Keratinocyte (primary cell): ENCODE measurements at regions not wholly inside any gene's neighbourhood (a gene's known extent, or its start where the extent isn't known, plus 50 kb on each side); places are given as distances from the start of the nearest gene placed in this dataset.

ENCODE experiments used
- DNase-seq: peaks from one replicate; pipeline ENCODE4 v3.0.0-alpha.2; 2011; ENCODE audit warnings: low read depth, missing footprints, low spot score
- FAIRE-seq: peaks from 2 replicates; lab custom pipeline; 2011; peaks lifted over from hg19 to GRCh38; lab: Jason Lieb, UNC
- H2AFZ ChIP-seq: 2 replicates; pipeline ENCODE4 v1.6.0; 2012; ENCODE audit warnings: low read length, control low read depth, inconsistent platforms; ENCODE audit not compliant: control insufficient read depth
- H3K27ac ChIP-seq: 2 replicates; pipeline ENCODE4 v1.5.1; 2011; ENCODE audit warnings: low read length; ENCODE audit not compliant: control insufficient read depth, insufficient read depth
- H3K27me3 ChIP-seq: 3 replicates; pipeline ENCODE4 v1.6.0; 2011; ENCODE audit warnings: low read length; ENCODE audit not compliant: control insufficient read depth, insufficient read depth; ENCODE audit errors: extremely low read depth
- H3K36me3 ChIP-seq, 2 experiments: 2 replicates in 1 of 2; 3 replicates in 1 of 2; pipeline ENCODE4 v1.5.1; 2011; ENCODE audit warnings: low read length in 2 of 2, mild to moderate bottlenecking in 1 of 2; ENCODE audit not compliant: control insufficient read depth in 2 of 2, insufficient read depth in 2 of 2; ENCODE audit errors: extremely low read depth in 1 of 2
- H3K4me1 ChIP-seq: 3 replicates; pipeline ENCODE4 v1.5.1; 2011; ENCODE audit warnings: low read length; ENCODE audit not compliant: control insufficient read depth, insufficient read depth; ENCODE audit errors: extremely low read depth
- H3K4me2 ChIP-seq: 3 replicates; pipeline ENCODE4 v1.6.0; 2011; ENCODE audit warnings: low read depth, low read length; ENCODE audit not compliant: control insufficient read depth, insufficient read depth; ENCODE audit errors: extremely low read depth
- H3K4me3 ChIP-seq, 3 experiments: fragments of 200-600 bp in 1 of 3; sonication (generic) in 1 of 3; 2 replicates in 2 of 3; 3 replicates in 1 of 3; pipeline ENCODE4 v1.5.1; 2011 to 2016; ENCODE audit warnings: low read length in 3 of 3, mild to moderate bottlenecking in 3 of 3, control low read depth in 2 of 3, inconsistent platforms in 1 of 3, low read depth in 1 of 3, mixed read lengths in 1 of 3, mixed run types in 1 of 3, moderate library complexity in 1 of 3; ENCODE audit not compliant: control insufficient read depth in 2 of 3, insufficient read depth in 2 of 3; ENCODE audit errors: extremely low read depth in 1 of 3
- H3K79me2 ChIP-seq: 2 replicates; pipeline ENCODE4 v1.6.0; 2012; ENCODE audit warnings: low read length; ENCODE audit not compliant: control insufficient read depth, insufficient read depth
- H3K9ac ChIP-seq: 3 replicates; pipeline ENCODE4 v1.6.0; 2011; ENCODE audit warnings: low read length; ENCODE audit not compliant: control insufficient read depth, insufficient read depth; ENCODE audit errors: extremely low read depth
- H3K9me1 ChIP-seq: 3 replicates; pipeline ENCODE4 v1.6.0; 2011; ENCODE audit warnings: low read length; ENCODE audit not compliant: control insufficient read depth, insufficient read depth; ENCODE audit errors: extremely low read depth
- H3K9me3 ChIP-seq: 2 replicates; pipeline ENCODE4 v1.5.1; 2012; ENCODE audit warnings: low read depth, low read length; ENCODE audit not compliant: control insufficient read depth
- H4K20me1 ChIP-seq: 3 replicates; pipeline ENCODE4 v1.6.0; 2011; ENCODE audit warnings: low read length; ENCODE audit not compliant: control insufficient read depth, insufficient read depth; ENCODE audit errors: extremely low read depth
- EZH2 ChIP-seq: IDR thresholded peaks from one replicate; pipeline ENCODE4 v1.6.1; 2012; ENCODE audit warnings: inconsistent platforms, mild to moderate bottlenecking, low read length, moderate library complexity
- dilution Hi-C: fragments of 300-500 bp; cut with MboI; formaldehyde crosslinking; loops from one replicate; pipeline ENCODE4 v1.7.0; 2020; ENCODE audit warnings: low sequenced_read_pairs; ENCODE audit not compliant: extremely low pct_ligation_motif_present
- TF ChIP-seq, protein P1 (sequence below), 3 experiments: IDR thresholded peaks in 1 of 3; conservative IDR thresholded peaks in 1 of 3; optimal IDR thresholded peaks in 1 of 3; 2 replicates in 2 of 3; 3 replicates in 1 of 3; pipeline versions ENCODE3 to v1.5.1; 2011; ENCODE audit warnings: low read length in 3 of 3, mild to moderate bottlenecking in 3 of 3, moderate library complexity in 2 of 3, control low read depth in 1 of 3, inconsistent platforms in 1 of 3; ENCODE audit not compliant: insufficient read depth in 2 of 3; ENCODE audit errors: extremely low read depth in 1 of 3

GRCh38 chr5:154690488-154690887, 64.7 kb upstream of the LARP1 start:
- Histone ChIP-seq H4K20me1 (no peaks in the 10 kb centered on the region), H3K9me1 (no peaks in the 10 kb centered on the region), H3K36me3 (no peaks in the 10 kb centered on the region), H3K9me3 (no peaks in the 10 kb centered on the region), H3K27me3 (no peaks in the 10 kb centered on the region), H3K9ac (no peak overlapping the region), H2AFZ (no peak overlapping the region), H3K27ac (no peak overlapping the region), H3K79me2 (no peaks in the 10 kb centered on the region), H3K4me1 (peaks cover 15% of the 10 kb centered on the region), H3K4me3 (no peak overlapping the region), H3K4me2 (no peak overlapping the region)
- TF ChIP-seq, protein P1, sequence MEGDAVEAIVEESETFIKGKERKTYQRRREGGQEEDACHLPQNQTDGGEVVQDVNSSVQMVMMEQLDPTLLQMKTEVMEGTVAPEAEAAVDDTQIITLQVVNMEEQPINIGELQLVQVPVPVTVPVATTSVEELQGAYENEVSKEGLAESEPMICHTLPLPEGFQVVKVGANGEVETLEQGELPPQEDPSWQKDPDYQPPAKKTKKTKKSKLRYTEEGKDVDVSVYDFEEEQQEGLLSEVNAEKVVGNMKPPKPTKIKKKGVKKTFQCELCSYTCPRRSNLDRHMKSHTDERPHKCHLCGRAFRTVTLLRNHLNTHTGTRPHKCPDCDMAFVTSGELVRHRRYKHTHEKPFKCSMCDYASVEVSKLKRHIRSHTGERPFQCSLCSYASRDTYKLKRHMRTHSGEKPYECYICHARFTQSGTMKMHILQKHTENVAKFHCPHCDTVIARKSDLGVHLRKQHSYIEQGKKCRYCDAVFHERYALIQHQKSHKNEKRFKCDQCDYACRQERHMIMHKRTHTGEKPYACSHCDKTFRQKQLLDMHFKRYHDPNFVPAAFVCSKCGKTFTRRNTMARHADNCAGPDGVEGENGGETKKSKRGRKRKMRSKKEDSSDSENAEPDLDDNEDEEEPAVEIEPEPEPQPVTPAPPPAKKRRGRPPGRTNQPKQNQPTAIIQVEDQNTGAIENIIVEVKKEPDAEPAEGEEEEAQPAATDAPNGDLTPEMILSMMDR (optimal IDR thresholded peaks at IDR 0.05 in 1 of 3, IDR thresholded peaks at IDR 0.05 in 1 of 3, conservative IDR thresholded peaks at IDR 0.05 in 1 of 3; ENCODE audit: extremely low read depth in 1 of 3, insufficient read depth in 2 of 3, low read length in 3 of 3) = no peak
- no peak for TF ChIP-seq EZH2
- dilution Hi-C loops = no loop called here
- no peak for FAIRE-seq
- no peak for DNase-seq

DNA sequence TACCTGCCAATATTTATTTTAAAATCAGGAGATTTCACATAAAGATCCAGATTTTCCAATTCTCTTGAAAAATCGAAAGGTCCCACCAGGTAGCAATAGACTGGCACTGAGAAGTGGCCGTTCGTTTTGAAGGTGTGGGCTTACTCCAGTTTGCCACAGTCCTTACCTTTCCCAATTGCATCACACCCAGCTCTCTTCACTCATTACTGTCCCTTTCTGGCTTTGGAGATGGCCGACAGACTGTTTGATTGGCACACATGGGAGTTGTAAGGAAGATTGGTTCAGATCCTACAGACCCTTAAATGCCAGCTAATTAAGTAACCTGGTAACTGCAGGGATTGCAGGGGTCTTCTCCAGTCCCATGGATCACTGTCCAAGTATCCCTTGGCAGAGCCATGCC, 68.7 kb upstream of the LARP1 start:
- DNase-seq (no peak), FAIRE-seq (no peak)
- dilution Hi-C loops = no loop called here
- no peak overlapping the region for H2AFZ ChIP-seq
- H3K9ac ChIP-seq = no peak overlapping the region
- no peak overlapping the region for H3K27ac ChIP-seq
- no peaks in the 10 kb centered on the region for H3K79me2 ChIP-seq
- TF ChIP-seq EZH2 = no peak
- TF ChIP-seq, protein P1 (optimal IDR thresholded peaks at IDR 0.05 in 1 of 3, IDR thresholded peaks at IDR 0.05 in 1 of 3, conservative IDR thresholded peaks at IDR 0.05 in 1 of 3; ENCODE audit: extremely low read depth in 1 of 3, insufficient read depth in 2 of 3, low read length in 3 of 3) = no peak
- H3K9me3 ChIP-seq = no peaks in the 10 kb centered on the region
- H3K4me2 ChIP-seq = no peak overlapping the region
- no peaks in the 10 kb centered on the region for H3K9me1 ChIP-seq
- no peaks in the 10 kb centered on the region for H3K36me3 ChIP-seq
- no peaks in the 10 kb centered on the region for H4K20me1 ChIP-seq
- no peak overlapping the region for H3K4me3 ChIP-seq
- peaks cover 9% of the 10 kb centered on the region for H3K4me1 ChIP-seq
- H3K27me3 ChIP-seq = no peaks in the 10 kb centered on the region
